GM23248 (cell line): ENCODE measurements at regions not wholly inside any gene's neighbourhood (a gene's known extent, or its start where the extent isn't known, plus 50 kb on each side); places are given as distances from the start of the nearest gene placed in this dataset.

Experiments
- EZH2 ChIP-seq: fragments of 200-600 bp; sonication (generic); IDR thresholded peaks from 2 replicates; pipeline ENCODE4 v1.6.1; 2018; ENCODE audit warnings: antibody characterized with exemption, mild to moderate bottlenecking; ENCODE audit not compliant: insufficient read depth, poor library complexity, severe bottlenecking
- EZH2phosphoT487 ChIP-seq: fragments of 200-600 bp; sonication (generic); IDR thresholded peaks from 2 replicates; pipeline ENCODE4 v1.6.1; 2018; ENCODE audit warnings: antibody characterized with exemption, moderate library complexity, mild to moderate bottlenecking, low read depth; ENCODE audit not compliant: insufficient read depth

- TF ChIP-seq EZH2 = no peak
- TF ChIP-seq EZH2phosphoT487 = no peak
These were observed 612.8 kb upstream of the PKDCC start for GRCh38 chr2:41434991-41435390.
